D721Med (cell line): ENCODE measurements at regions not wholly inside any gene's neighbourhood (a gene's known extent, or its start where the extent isn't known, plus 50 kb on each side); places are given as distances from the start of the nearest gene placed in this dataset.

ENCODE experiments used
- DNase-seq: peaks from one replicate; pipeline ENCODE4 v3.0.0; 2011; ENCODE audit warnings: low spot score; ENCODE audit not compliant: insufficient read length
- FAIRE-seq: peaks from 2 replicates; lab custom pipeline; 2011; peaks lifted over from hg19 to GRCh38; lab: Jason Lieb, UNC
- TF ChIP-seq, protein P1 (sequence below): IDR thresholded peaks from 2 replicates; pipeline ENCODE4 v1.5.1; 2012; ENCODE audit warnings: mild to moderate bottlenecking, control low read depth; ENCODE audit not compliant: insufficient read depth; ENCODE audit errors: missing control alignments

DNA sequence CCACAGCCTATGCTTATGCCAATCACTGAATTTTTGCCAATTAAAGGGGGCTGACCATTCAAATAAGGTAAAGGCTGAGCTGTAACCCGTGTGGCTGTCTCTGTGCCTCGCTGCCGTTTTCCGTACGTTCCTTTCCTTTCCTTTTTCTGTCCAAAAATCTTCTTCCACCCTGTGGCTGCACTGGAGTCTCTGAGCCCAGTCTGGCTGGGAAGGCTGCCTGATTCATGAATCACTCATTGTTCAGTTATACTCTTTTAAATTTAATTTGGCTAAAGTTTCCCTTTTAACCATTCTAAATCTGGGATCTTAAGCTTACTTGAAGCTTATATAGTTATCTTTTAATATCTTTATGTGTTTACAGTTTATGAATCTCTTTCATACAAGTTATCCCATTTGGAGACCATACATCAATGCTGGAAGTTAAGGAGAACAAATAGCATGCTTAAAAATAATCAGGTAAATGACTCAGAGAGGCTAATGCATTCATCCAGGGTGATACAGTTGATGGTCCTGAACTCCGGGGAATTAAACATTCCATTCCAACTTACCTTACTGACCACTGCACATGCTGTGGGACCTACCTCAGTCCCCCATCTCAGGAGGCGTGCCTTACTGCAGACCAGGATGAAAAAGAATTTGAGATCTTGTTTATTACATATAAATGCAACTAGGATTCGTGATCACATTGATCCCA, 385.3 kb upstream of the ADARB2 start:
- FAIRE-seq (no peak), DNase-seq (no peak)
- TF ChIP-seq, protein P1, sequence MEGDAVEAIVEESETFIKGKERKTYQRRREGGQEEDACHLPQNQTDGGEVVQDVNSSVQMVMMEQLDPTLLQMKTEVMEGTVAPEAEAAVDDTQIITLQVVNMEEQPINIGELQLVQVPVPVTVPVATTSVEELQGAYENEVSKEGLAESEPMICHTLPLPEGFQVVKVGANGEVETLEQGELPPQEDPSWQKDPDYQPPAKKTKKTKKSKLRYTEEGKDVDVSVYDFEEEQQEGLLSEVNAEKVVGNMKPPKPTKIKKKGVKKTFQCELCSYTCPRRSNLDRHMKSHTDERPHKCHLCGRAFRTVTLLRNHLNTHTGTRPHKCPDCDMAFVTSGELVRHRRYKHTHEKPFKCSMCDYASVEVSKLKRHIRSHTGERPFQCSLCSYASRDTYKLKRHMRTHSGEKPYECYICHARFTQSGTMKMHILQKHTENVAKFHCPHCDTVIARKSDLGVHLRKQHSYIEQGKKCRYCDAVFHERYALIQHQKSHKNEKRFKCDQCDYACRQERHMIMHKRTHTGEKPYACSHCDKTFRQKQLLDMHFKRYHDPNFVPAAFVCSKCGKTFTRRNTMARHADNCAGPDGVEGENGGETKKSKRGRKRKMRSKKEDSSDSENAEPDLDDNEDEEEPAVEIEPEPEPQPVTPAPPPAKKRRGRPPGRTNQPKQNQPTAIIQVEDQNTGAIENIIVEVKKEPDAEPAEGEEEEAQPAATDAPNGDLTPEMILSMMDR: no peak

DNA sequence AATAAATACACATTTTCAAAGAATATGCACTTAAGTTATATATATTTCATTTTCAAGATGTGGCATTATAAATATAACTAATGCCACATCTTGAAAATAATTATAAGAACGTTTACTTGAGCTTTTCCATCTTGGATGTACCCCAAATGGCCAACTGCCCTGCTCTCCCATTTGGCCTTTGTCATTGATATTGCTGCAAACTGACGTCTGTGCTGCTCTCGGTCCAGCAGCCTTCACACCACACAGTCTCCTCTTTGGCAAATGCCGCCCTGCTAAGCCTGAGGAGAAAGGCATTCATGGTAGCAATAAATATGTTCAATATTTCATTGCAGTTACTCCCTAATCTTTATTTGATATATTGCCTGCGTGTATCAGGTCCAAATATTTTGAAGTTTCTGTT, 384.6 kb upstream of the ADARB2 start:
- TF ChIP-seq, protein P1: no peak
- FAIRE-seq (no peak), DNase-seq (no peak)

- TF ChIP-seq, protein P1: no peak
- no peak for FAIRE-seq
- DNase-seq: no peak
These were observed 384.0 kb upstream of the ADARB2 start for GRCh38 chr10:2121315-2121714.

DNA sequence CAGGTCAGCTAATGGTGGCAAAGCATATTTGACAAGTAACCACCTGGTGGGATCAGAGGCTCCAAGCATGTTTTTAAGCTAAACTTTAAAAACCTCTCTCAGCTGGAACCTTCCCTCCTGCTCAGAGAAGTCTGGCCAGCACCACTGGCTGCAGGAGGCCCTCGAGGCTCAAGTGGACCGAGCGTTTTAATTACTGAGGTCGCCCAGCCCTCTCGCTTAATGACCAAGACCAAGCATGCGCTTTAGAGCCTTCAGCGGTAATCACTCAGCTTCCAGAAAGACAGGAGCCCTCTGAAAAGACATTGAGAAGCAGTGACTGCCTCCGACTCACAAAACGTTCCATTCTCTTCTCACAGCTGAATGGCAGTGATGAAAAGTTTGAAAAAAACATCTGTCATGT, 383.4 kb upstream of the ADARB2 start:
- TF ChIP-seq, protein P1: no peak
- FAIRE-seq (no peak), DNase-seq (no peak)

GRCh38 chr10:2119316-2119715, 382.0 kb upstream of the ADARB2 start:
- TF ChIP-seq, protein P1: no peak
- no peak for FAIRE-seq
- DNase-seq: no peak

- no peak for FAIRE-seq
- DNase-seq: no peak
- TF ChIP-seq, protein P1: no peak
These were observed 380.9 kb upstream of the ADARB2 start for GRCh38 chr10:2118201-2118600.

DNA sequence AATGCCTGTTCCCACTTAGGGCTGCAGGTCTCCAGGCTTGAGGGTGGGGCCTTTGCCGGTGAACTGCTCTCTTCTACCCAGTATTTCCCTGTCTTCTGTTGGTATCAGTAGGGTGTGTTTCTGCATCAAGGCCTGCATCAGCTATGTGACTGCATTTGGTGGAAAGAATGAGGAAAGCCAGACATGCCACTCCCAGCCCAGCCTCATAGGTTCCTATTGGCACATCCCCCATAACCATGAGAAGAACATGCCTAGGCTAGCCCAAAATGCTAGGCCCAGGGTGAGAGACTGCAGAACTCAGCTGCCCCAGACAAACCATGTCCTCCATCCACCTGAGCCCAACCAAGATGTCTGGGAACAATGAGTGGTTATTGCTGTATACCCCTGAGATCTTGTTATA, 380.3 kb upstream of the ADARB2 start:
- no peak for DNase-seq

More for the DNA sequence above, 380.3 kb upstream of the ADARB2 start:
- FAIRE-seq: no peak
- TF ChIP-seq, protein P1: no peak
